ENCODE measurements at regions not wholly inside any gene's neighbourhood (a gene's known extent, or its start where the extent isn't known, plus 50 kb on each side); places are given as distances from the start of the nearest gene placed in this dataset.

DNA sequence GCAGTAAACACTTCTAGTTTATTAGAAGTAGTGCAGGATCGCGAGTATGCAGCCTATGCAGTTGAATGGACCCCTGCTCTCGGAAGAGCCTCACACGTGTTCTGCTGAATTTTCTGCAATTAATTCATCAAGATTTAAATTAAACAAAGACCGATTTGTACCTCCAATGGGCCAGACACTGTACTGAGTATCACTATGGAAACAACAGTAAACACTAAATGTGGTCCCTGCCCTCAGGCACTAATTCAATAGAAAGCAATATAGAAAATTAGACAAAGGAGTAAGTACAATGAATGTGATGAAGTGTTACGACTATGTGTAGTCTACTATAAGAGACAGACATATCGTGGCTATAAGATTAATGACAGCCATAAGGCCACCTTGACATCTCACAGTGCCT, 740.3 kb upstream of the FRG1 start:
- no peak for TF ChIP-seq TCF7L2 (IDR thresholded peaks at IDR 0.05; ENCODE audit: low read depth, low read length)
- TF ChIP-seq, protein P1, sequence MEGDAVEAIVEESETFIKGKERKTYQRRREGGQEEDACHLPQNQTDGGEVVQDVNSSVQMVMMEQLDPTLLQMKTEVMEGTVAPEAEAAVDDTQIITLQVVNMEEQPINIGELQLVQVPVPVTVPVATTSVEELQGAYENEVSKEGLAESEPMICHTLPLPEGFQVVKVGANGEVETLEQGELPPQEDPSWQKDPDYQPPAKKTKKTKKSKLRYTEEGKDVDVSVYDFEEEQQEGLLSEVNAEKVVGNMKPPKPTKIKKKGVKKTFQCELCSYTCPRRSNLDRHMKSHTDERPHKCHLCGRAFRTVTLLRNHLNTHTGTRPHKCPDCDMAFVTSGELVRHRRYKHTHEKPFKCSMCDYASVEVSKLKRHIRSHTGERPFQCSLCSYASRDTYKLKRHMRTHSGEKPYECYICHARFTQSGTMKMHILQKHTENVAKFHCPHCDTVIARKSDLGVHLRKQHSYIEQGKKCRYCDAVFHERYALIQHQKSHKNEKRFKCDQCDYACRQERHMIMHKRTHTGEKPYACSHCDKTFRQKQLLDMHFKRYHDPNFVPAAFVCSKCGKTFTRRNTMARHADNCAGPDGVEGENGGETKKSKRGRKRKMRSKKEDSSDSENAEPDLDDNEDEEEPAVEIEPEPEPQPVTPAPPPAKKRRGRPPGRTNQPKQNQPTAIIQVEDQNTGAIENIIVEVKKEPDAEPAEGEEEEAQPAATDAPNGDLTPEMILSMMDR (IDR thresholded peaks at IDR 0.05): no peak
- TF ChIP-seq, protein P2, sequence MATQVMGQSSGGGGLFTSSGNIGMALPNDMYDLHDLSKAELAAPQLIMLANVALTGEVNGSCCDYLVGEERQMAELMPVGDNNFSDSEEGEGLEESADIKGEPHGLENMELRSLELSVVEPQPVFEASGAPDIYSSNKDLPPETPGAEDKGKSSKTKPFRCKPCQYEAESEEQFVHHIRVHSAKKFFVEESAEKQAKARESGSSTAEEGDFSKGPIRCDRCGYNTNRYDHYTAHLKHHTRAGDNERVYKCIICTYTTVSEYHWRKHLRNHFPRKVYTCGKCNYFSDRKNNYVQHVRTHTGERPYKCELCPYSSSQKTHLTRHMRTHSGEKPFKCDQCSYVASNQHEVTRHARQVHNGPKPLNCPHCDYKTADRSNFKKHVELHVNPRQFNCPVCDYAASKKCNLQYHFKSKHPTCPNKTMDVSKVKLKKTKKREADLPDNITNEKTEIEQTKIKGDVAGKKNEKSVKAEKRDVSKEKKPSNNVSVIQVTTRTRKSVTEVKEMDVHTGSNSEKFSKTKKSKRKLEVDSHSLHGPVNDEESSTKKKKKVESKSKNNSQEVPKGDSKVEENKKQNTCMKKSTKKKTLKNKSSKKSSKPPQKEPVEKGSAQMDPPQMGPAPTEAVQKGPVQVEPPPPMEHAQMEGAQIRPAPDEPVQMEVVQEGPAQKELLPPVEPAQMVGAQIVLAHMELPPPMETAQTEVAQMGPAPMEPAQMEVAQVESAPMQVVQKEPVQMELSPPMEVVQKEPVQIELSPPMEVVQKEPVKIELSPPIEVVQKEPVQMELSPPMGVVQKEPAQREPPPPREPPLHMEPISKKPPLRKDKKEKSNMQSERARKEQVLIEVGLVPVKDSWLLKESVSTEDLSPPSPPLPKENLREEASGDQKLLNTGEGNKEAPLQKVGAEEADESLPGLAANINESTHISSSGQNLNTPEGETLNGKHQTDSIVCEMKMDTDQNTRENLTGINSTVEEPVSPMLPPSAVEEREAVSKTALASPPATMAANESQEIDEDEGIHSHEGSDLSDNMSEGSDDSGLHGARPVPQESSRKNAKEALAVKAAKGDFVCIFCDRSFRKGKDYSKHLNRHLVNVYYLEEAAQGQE (IDR thresholded peaks at IDR 0.05; ENCODE audit: insufficient read depth in 1 of 2, low read depth in 2 of 2, low read length in 1 of 2): no peak
